ENCODE measurements at regions not wholly inside any gene's neighbourhood (a gene's known extent, or its start where the extent isn't known, plus 50 kb on each side); places are given as distances from the start of the nearest gene placed in this dataset.

GRCh38 chr21:27674041-27674615, 707.2 kb upstream of the ADAMTS5 start:
- no peaks in the 10 kb centered on the region for H4K20me1 ChIP-seq (ENCODE audit: insufficient read depth, low read length)
- ATAC-seq (ENCODE audit: insufficient read depth, low read depth) (no peak), DNase-seq (no peak)
- no peak for TF ChIP-seq EZH2 (IDR thresholded peaks at IDR 0.05; ENCODE audit: borderline replicate concordance, low read depth, low read length, severe bottlenecking)
- TF ChIP-seq, protein P1, sequence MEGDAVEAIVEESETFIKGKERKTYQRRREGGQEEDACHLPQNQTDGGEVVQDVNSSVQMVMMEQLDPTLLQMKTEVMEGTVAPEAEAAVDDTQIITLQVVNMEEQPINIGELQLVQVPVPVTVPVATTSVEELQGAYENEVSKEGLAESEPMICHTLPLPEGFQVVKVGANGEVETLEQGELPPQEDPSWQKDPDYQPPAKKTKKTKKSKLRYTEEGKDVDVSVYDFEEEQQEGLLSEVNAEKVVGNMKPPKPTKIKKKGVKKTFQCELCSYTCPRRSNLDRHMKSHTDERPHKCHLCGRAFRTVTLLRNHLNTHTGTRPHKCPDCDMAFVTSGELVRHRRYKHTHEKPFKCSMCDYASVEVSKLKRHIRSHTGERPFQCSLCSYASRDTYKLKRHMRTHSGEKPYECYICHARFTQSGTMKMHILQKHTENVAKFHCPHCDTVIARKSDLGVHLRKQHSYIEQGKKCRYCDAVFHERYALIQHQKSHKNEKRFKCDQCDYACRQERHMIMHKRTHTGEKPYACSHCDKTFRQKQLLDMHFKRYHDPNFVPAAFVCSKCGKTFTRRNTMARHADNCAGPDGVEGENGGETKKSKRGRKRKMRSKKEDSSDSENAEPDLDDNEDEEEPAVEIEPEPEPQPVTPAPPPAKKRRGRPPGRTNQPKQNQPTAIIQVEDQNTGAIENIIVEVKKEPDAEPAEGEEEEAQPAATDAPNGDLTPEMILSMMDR (IDR thresholded peaks at IDR 0.05; ENCODE audit: borderline replicate concordance, extremely low read depth, low read length, poor library complexity, severe bottlenecking), result no peak
- H3K4me2 ChIP-seq (ENCODE audit: insufficient read depth, low read length), result no peak overlapping the region
- no peak overlapping the region for H3K27ac ChIP-seq (ENCODE audit: low read length)
- H3K4me1 ChIP-seq (ENCODE audit: insufficient read depth, low read length), result no peaks in the 10 kb centered on the region
- no peaks in the 10 kb centered on the region for H3K27me3 ChIP-seq (ENCODE audit: insufficient read depth, low read length, poor library complexity)
- H3K9ac ChIP-seq (ENCODE audit: low read depth, low read length), result no peak overlapping the region
- H3K36me3 ChIP-seq (ENCODE audit: insufficient read depth, low read length), result no peaks in the 10 kb centered on the region
- H3K4me3 ChIP-seq (ENCODE audit: low read depth in 1 of 2, low read length in 2 of 2), result no peak overlapping the region
- no peaks in the 10 kb centered on the region for H3K9me3 ChIP-seq (ENCODE audit: insufficient read depth, low read length, severe bottlenecking)
- no peaks in the 10 kb centered on the region for H3K79me2 ChIP-seq (ENCODE audit: insufficient read depth, low read length)
- no peak overlapping the region for H2AFZ ChIP-seq (ENCODE audit: low read depth, low read length)

DNA sequence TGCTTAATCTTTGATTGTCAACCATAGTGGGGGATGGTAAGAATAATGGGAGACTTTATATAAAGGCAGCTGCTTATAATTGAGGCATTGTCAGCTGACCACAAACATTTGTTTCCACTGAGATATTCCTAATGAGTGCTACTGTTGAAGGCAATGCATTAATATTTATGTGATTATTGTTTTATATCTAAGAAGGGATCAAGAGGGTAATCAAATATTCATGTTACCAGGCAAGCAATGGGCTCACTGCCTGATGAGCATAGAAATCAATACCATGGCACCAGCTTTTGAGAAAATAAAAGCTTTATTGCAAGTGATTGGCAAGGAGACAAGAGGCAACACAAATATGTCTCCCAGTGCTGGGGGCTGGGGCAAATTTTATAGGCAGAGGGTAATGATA, 706.7 kb upstream of the ADAMTS5 start:
- Histone ChIP-seq H2AFZ (ENCODE audit: low read depth, low read length) (no peak overlapping the region), H4K20me1 (ENCODE audit: insufficient read depth, low read length) (no peaks in the 10 kb centered on the region), H3K4me3 (ENCODE audit: low read depth in 1 of 2, low read length in 2 of 2) (no peak overlapping the region), H3K79me2 (ENCODE audit: insufficient read depth, low read length) (no peaks in the 10 kb centered on the region), H3K9ac (ENCODE audit: low read depth, low read length) (no peak overlapping the region), H3K36me3 (ENCODE audit: insufficient read depth, low read length) (no peaks in the 10 kb centered on the region), H3K27ac (ENCODE audit: low read length) (no peak overlapping the region), H3K4me2 (ENCODE audit: insufficient read depth, low read length) (no peak overlapping the region), H3K9me3 (ENCODE audit: insufficient read depth, low read length, severe bottlenecking) (no peaks in the 10 kb centered on the region), H3K27me3 (ENCODE audit: insufficient read depth, low read length, poor library complexity) (no peaks in the 10 kb centered on the region), H3K4me1 (ENCODE audit: insufficient read depth, low read length) (no peaks in the 10 kb centered on the region)
- DNase-seq (no peak), ATAC-seq (ENCODE audit: insufficient read depth, low read depth) (no peak)
- no peak for TF ChIP-seq EZH2 (IDR thresholded peaks at IDR 0.05; ENCODE audit: borderline replicate concordance, low read depth, low read length, severe bottlenecking)
- TF ChIP-seq, protein P1 (IDR thresholded peaks at IDR 0.05; ENCODE audit: borderline replicate concordance, extremely low read depth, low read length, poor library complexity, severe bottlenecking), result no peak

DNA sequence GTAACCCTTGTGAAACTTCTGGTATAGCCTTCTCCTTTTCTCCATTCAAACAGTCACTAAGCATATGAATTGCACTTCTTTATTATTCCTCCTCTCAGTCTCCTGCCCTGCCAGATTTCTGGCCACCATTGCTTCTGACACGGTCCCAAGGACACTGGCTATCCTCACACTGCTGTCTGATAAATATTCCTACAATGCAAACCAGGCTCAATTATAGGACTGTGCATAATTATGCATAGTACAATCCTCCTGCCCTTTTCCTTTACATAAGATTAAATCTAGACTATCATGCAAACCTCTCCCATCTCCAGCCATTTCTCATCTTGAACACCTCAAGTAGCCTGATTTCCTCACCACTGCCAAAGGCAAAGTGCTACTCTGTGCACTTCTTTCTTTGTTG, 704.3 kb upstream of the ADAMTS5 start:
- Histone ChIP-seq H4K20me1 (ENCODE audit: insufficient read depth, low read length) (no peaks in the 10 kb centered on the region), H3K79me2 (ENCODE audit: insufficient read depth, low read length) (no peaks in the 10 kb centered on the region), H3K36me3 (ENCODE audit: insufficient read depth, low read length) (no peaks in the 10 kb centered on the region), H3K9ac (ENCODE audit: low read depth, low read length) (no peak overlapping the region), H3K27me3 (ENCODE audit: insufficient read depth, low read length, poor library complexity) (no peaks in the 10 kb centered on the region), H3K4me3 (ENCODE audit: low read depth in 1 of 2, low read length in 2 of 2) (no peak overlapping the region), H3K9me3 (ENCODE audit: insufficient read depth, low read length, severe bottlenecking) (no peaks in the 10 kb centered on the region), H2AFZ (ENCODE audit: low read depth, low read length) (no peak overlapping the region), H3K4me1 (ENCODE audit: insufficient read depth, low read length) (no peaks in the 10 kb centered on the region), H3K4me2 (ENCODE audit: insufficient read depth, low read length) (no peak overlapping the region), H3K27ac (ENCODE audit: low read length) (no peak overlapping the region)
- DNase-seq (no peak), ATAC-seq (ENCODE audit: insufficient read depth, low read depth) (no peak)
- no peak for TF ChIP-seq EZH2 (IDR thresholded peaks at IDR 0.05; ENCODE audit: borderline replicate concordance, low read depth, low read length, severe bottlenecking)
- TF ChIP-seq, protein P1 (IDR thresholded peaks at IDR 0.05; ENCODE audit: borderline replicate concordance, extremely low read depth, low read length, poor library complexity, severe bottlenecking), result no peak

- Histone ChIP-seq H3K9me3 (ENCODE audit: insufficient read depth, low read length, severe bottlenecking) (no peaks in the 10 kb centered on the region), H3K79me2 (ENCODE audit: insufficient read depth, low read length) (no peaks in the 10 kb centered on the region)
Measured at GRCh38 chr21:27653481-27653880, 686.6 kb upstream of the ADAMTS5 start.

More at GRCh38 chr21:27653481-27653880, 686.6 kb upstream of the ADAMTS5 start:
- Histone ChIP-seq H4K20me1 (ENCODE audit: insufficient read depth, low read length) (no peaks in the 10 kb centered on the region), H3K9ac (ENCODE audit: low read depth, low read length) (no peak overlapping the region), H3K27me3 (ENCODE audit: insufficient read depth, low read length, poor library complexity) (no peaks in the 10 kb centered on the region), H3K27ac (ENCODE audit: low read length) (no peak overlapping the region), H3K4me2 (ENCODE audit: insufficient read depth, low read length) (no peak overlapping the region), H3K36me3 (ENCODE audit: insufficient read depth, low read length) (no peaks in the 10 kb centered on the region), H3K4me3 (ENCODE audit: low read depth in 1 of 2, low read length in 2 of 2) (no peak overlapping the region), H2AFZ (ENCODE audit: low read depth, low read length) (no peak overlapping the region), H3K4me1 (ENCODE audit: insufficient read depth, low read length) (no peaks in the 10 kb centered on the region)
- TF ChIP-seq, protein P1 (IDR thresholded peaks at IDR 0.05; ENCODE audit: borderline replicate concordance, extremely low read depth, low read length, poor library complexity, severe bottlenecking), result no peak
- no peak for TF ChIP-seq EZH2 (IDR thresholded peaks at IDR 0.05; ENCODE audit: borderline replicate concordance, low read depth, low read length, severe bottlenecking)
- DNase-seq (no peak), ATAC-seq (ENCODE audit: insufficient read depth, low read depth) (no peak)
